Stimulated activated CD4-positive, alpha-beta T cell treated with anti-CD3 and anti-CD28 coated beads, Interleukin-2, amount 100 ng/mL, for 24 hours (primary cell): ENCODE measurements at regions not wholly inside any gene's neighbourhood (a gene's known extent, or its start where the extent isn't known, plus 50 kb on each side); places are given as distances from the start of the nearest gene placed in this dataset.

Experiments
- DNase-seq, 2 donors: peaks; one replicate each; pipeline ENCODE4 v3.0.0-alpha.2; 2020

- no peak for DNase-seq
These were observed 275.2 kb upstream of the DMAC1 start for GRCh38 chr9:8074713-8075286.

- no peak for DNase-seq
These were observed 271.8 kb upstream of the DMAC1 start for GRCh38 chr9:8071445-8071798.

GRCh38 chr9:8070779-8071444 lies 271.3 kb upstream of the DMAC1 start:
- no peak for DNase-seq

- no peak for DNase-seq
These were observed 262.9 kb upstream of the DMAC1 start for GRCh38 chr9:8062459-8062858.

- DNase-seq, result no peak
These were observed 253.9 kb upstream of the DMAC1 start for GRCh38 chr9:8053501-8053900.

GRCh38 chr9:8052991-8053390 lies 253.4 kb upstream of the DMAC1 start:
- no peak for DNase-seq

- no peak for DNase-seq
These were observed 238.2 kb upstream of the DMAC1 start for GRCh38 chr9:8037745-8038144.

- no peak for DNase-seq
These were observed 237.4 kb upstream of the DMAC1 start for GRCh38 chr9:8036914-8037524.

GRCh38 chr9:8033794-8034193 lies 234.2 kb upstream of the DMAC1 start:
- no peak for DNase-seq

GRCh38 chr9:8030095-8030494 lies 230.5 kb upstream of the DMAC1 start:
- DNase-seq, result no peak

- no peak for DNase-seq
These were observed 227.8 kb upstream of the DMAC1 start for GRCh38 chr9:8027351-8027750.

- DNase-seq, result no peak
These were observed 226.0 kb upstream of the DMAC1 start for GRCh38 chr9:8025551-8025950.

- DNase-seq, result no peak
These were observed 220.6 kb upstream of the DMAC1 start for GRCh38 chr9:8020186-8020585.

GRCh38 chr9:8019636-8020035 lies 220.1 kb upstream of the DMAC1 start:
- DNase-seq, result no peak

- no peak for DNase-seq
These were observed 215.6 kb upstream of the DMAC1 start for GRCh38 chr9:8014997-8015682.

- no peak for DNase-seq
These were observed 213.4 kb upstream of the DMAC1 start for GRCh38 chr9:8012986-8013385.

GRCh38 chr9:8011974-8012373 lies 212.4 kb upstream of the DMAC1 start:
- DNase-seq, result no peak

GRCh38 chr9:7996558-7996957 lies 197.0 kb upstream of the DMAC1 start:
- DNase-seq, result no peak

- no peak for DNase-seq
These were observed 189.2 kb upstream of the DMAC1 start for GRCh38 chr9:7988644-7989280.

GRCh38 chr9:7984692-7985091 lies 185.1 kb upstream of the DMAC1 start:
- DNase-seq, result no peak

- DNase-seq, result no peak
These were observed 184.6 kb upstream of the DMAC1 start for GRCh38 chr9:7984203-7984602.

GRCh38 chr9:7983490-7983889 lies 183.9 kb upstream of the DMAC1 start:
- DNase-seq, result no peak

- no peak for DNase-seq
These were observed 183.3 kb upstream of the DMAC1 start for GRCh38 chr9:7982907-7983306.
